Kidney (tissue), 13 donors: ENCODE measurements at regions not wholly inside any gene's neighbourhood (a gene's known extent, or its start where the extent isn't known, plus 50 kb on each side); places are given as distances from the start of the nearest gene placed in this dataset.

Source experiments
- DNase-seq, 5 donors: peaks; one replicate each; pipeline ENCODE4 v3.0.0-alpha.2; 2013 to 2020
- FAIRE-seq: peaks from 2 replicates; lab custom pipeline; 2012; peaks lifted over from hg19 to GRCh38; lab: Jason Lieb, UNC
- H3K27ac ChIP-seq, 2 donors: one replicate each; pipeline ENCODE4 v1.7.0; 2013; ENCODE audit warnings: low read depth in 2 of 2, low read length in 2 of 2, inconsistent platforms in 1 of 2
- H3K27me3 ChIP-seq: one replicate; pipeline ENCODE4 v1.7.1; 2013; ENCODE audit warnings: low read length, inconsistent platforms; ENCODE audit not compliant: control insufficient read depth, insufficient read depth
- H3K36me3 ChIP-seq, 3 donors: one replicate each; pipeline versions ENCODE4 v1.7.0 to v1.7.1; 2013; ENCODE audit warnings: low read length in 3 of 3, control low read depth in 1 of 3, inconsistent platforms in 1 of 3; ENCODE audit not compliant: insufficient read depth in 3 of 3, control insufficient read depth in 2 of 3
- H3K4me1 ChIP-seq, 3 donors: one replicate each; pipeline versions ENCODE4 v1.7.0 to v1.7.1; 2013; ENCODE audit warnings: low read length in 3 of 3, inconsistent platforms in 1 of 3, low read depth in 1 of 3; ENCODE audit not compliant: control insufficient read depth in 2 of 3, insufficient read depth in 2 of 3
- H3K4me3 ChIP-seq, 3 donors: one replicate each; pipeline versions ENCODE4 v1.7.0 to v1.8.1; 2013; ENCODE audit warnings: low read length in 3 of 3, control low read depth in 1 of 3, inconsistent platforms in 1 of 3
- H3K9ac ChIP-seq, 3 donors: one replicate each; pipeline versions ENCODE4 v1.7.0 to v1.7.1; 2013; ENCODE audit warnings: low read length in 3 of 3, control low read depth in 1 of 3, inconsistent platforms in 1 of 3
- H3K9me3 ChIP-seq, 3 donors: one replicate each; pipeline versions ENCODE4 v1.7.0 to v1.7.1; 2013; ENCODE audit warnings: low read length in 3 of 3, control low read depth in 1 of 3, inconsistent platforms in 1 of 3; ENCODE audit not compliant: control insufficient read depth in 2 of 3, insufficient read depth in 1 of 3
- intact Hi-C: fragments of 100-400 bp; cut with DNase I; formaldehyde crosslinking; loops from one replicate; pipeline ENCODE4 v1.11.1; 2022
- TF ChIP-seq, protein P1 (sequence below): IDR thresholded peaks from 3 replicates; pipeline ENCODE4 v1.5.1; 2012; ENCODE audit warnings: mild to moderate bottlenecking, moderate library complexity, borderline replicate concordance; ENCODE audit not compliant: insufficient read depth; ENCODE audit errors: extremely low read depth
- donor health status: control.
- donor health status: control.
- donor health status: control.
- donor health status: control.
- donor health status: control.
- donor health status: DM: yes; HTN: yes; CAD: no.
- donor health status: Normal renal cell carcinoma (clear cell type).

GRCh38 chr9:107198718-107199117 lies 84.4 kb upstream of the RAD23B start:
- Histone ChIP-seq H3K27me3 (no peaks in the 10 kb centered on the region), H3K36me3 (no peaks in the 10 kb centered on the region), H3K4me1 (no peaks in the 10 kb centered on the region), H3K4me3 (no peak overlapping the region), H3K9ac (no peak overlapping the region), H3K9me3 (no peaks in the 10 kb centered on the region), H3K27ac (no peak overlapping the region)
- FAIRE-seq (no peak), DNase-seq (no peak)
- intact Hi-C loops: no loop called here
- TF ChIP-seq, protein P1, sequence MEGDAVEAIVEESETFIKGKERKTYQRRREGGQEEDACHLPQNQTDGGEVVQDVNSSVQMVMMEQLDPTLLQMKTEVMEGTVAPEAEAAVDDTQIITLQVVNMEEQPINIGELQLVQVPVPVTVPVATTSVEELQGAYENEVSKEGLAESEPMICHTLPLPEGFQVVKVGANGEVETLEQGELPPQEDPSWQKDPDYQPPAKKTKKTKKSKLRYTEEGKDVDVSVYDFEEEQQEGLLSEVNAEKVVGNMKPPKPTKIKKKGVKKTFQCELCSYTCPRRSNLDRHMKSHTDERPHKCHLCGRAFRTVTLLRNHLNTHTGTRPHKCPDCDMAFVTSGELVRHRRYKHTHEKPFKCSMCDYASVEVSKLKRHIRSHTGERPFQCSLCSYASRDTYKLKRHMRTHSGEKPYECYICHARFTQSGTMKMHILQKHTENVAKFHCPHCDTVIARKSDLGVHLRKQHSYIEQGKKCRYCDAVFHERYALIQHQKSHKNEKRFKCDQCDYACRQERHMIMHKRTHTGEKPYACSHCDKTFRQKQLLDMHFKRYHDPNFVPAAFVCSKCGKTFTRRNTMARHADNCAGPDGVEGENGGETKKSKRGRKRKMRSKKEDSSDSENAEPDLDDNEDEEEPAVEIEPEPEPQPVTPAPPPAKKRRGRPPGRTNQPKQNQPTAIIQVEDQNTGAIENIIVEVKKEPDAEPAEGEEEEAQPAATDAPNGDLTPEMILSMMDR: no peak

- intact Hi-C loops: no loop called here
- H3K27ac ChIP-seq: no peak overlapping the region
- TF ChIP-seq, protein P1: no peak
- H3K9me3 ChIP-seq: no peaks in the 10 kb centered on the region
- DNase-seq (no peak), FAIRE-seq (no peak)
- no peak overlapping the region for H3K4me3 ChIP-seq
- H3K36me3 ChIP-seq: no peaks in the 10 kb centered on the region
- H3K27me3 ChIP-seq: no peaks in the 10 kb centered on the region
- H3K9ac ChIP-seq: no peak overlapping the region
- H3K4me1 ChIP-seq: no peaks in the 10 kb centered on the region
Measured at GRCh38 chr9:107208121-107208520, 75.0 kb upstream of the RAD23B start.

DNA sequence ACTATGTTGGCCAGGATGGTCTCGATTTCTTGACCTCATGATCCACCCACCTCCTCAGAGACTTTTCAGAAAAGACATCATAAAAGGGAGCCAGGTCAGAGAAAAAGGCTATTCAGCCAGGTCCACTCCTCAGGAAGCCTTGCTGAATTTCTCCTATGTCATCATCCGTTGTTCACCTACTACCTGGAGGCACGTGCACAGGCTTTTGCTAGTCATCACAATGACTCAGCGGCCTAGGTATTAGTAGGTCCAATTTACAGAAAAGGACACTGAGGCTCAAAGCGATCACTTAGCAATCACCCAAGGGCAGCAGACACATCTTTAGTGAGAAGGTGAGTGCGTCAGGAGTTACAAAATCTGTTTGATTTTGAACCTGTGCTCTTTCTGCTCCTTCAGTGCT lies 72.3 kb upstream of the RAD23B start:
- H3K9me3 ChIP-seq: no peaks in the 10 kb centered on the region
- H3K4me1 ChIP-seq: no peaks in the 10 kb centered on the region
- intact Hi-C loops: no loop called here
- no peak overlapping the region for H3K9ac ChIP-seq
- no peak overlapping the region for H3K27ac ChIP-seq
- no peaks in the 10 kb centered on the region for H3K27me3 ChIP-seq
- H3K36me3 ChIP-seq: no peaks in the 10 kb centered on the region
- FAIRE-seq (no peak), DNase-seq (no peak)
- TF ChIP-seq, protein P1: no peak
- no peak overlapping the region for H3K4me3 ChIP-seq

- Histone ChIP-seq H3K4me3 (no peak overlapping the region), H3K36me3 (no peaks in the 10 kb centered on the region), H3K9me3 (no peaks in the 10 kb centered on the region), H3K27ac (no peak overlapping the region), H3K9ac (no peak overlapping the region), H3K27me3 (no peaks in the 10 kb centered on the region), H3K4me1 (no peaks in the 10 kb centered on the region)
- TF ChIP-seq, protein P1: no peak
- DNase-seq: peak in 3 of 5 donors; percentile 32 to 64 (median 61)
- no peak for FAIRE-seq
- intact Hi-C loops: no loop called here
Measured at GRCh38 chr9:107211284-107211923, 71.7 kb upstream of the RAD23B start.
